HG03108 (cell line): ENCODE measurements at regions not wholly inside any gene's neighbourhood (a gene's known extent, or its start where the extent isn't known, plus 50 kb on each side); places are given as distances from the start of the nearest gene placed in this dataset.

Experiments
- ATAC-seq: cut with Tn5 transposase; IDR thresholded peaks from one replicate; pipeline ENCODE4 v1.9.1; 2021; ENCODE audit warnings: moderate library complexity; ENCODE audit not compliant: unreplicated experiment

- no peak for ATAC-seq
These were observed 210.1 kb downstream of the PCDH7 start for GRCh38 chr4:30930276-30930675.

GRCh38 chr4:30932581-30932980 lies 212.4 kb downstream of the PCDH7 start:
- ATAC-seq = no peak

GRCh38 chr4:30939069-30939468 lies 218.9 kb downstream of the PCDH7 start:
- ATAC-seq = no peak

GRCh38 chr4:30939684-30940083 lies 219.5 kb downstream of the PCDH7 start:
- no peak for ATAC-seq

GRCh38 chr4:30941641-30942040 lies 221.5 kb downstream of the PCDH7 start:
- ATAC-seq = no peak

GRCh38 chr4:30943356-30943755 lies 223.2 kb downstream of the PCDH7 start:
- no peak for ATAC-seq

GRCh38 chr4:30945586-30945985 lies 225.4 kb downstream of the PCDH7 start:
- ATAC-seq = no peak

- no peak for ATAC-seq
These were observed 226.1 kb downstream of the PCDH7 start for GRCh38 chr4:30946288-30946687.

- ATAC-seq = no peak
These were observed 228.5 kb downstream of the PCDH7 start for GRCh38 chr4:30948653-30949052.

GRCh38 chr4:30950737-30951136 lies 230.6 kb downstream of the PCDH7 start:
- ATAC-seq = no peak

GRCh38 chr4:30952526-30953219 lies 232.5 kb downstream of the PCDH7 start:
- ATAC-seq = no peak

- ATAC-seq = no peak
These were observed 233.6 kb downstream of the PCDH7 start for GRCh38 chr4:30953799-30954198.

- ATAC-seq = no peak
These were observed 236.7 kb downstream of the PCDH7 start for GRCh38 chr4:30956916-30957315.

GRCh38 chr4:30957706-30958105 lies 237.5 kb downstream of the PCDH7 start:
- no peak for ATAC-seq

GRCh38 chr4:30959781-30960485 lies 239.8 kb downstream of the PCDH7 start:
- ATAC-seq = no peak

GRCh38 chr4:30962939-30963338 lies 242.8 kb downstream of the PCDH7 start:
- ATAC-seq = no peak

- ATAC-seq = no peak
These were observed 248.8 kb downstream of the PCDH7 start for GRCh38 chr4:30968926-30969325.

- ATAC-seq = no peak
These were observed 252.4 kb downstream of the PCDH7 start for GRCh38 chr4:30972542-30972941.

- no peak for ATAC-seq
These were observed 253.8 kb downstream of the PCDH7 start for GRCh38 chr4:30973993-30974392.

- no peak for ATAC-seq
These were observed 259.2 kb downstream of the PCDH7 start for GRCh38 chr4:30979402-30979801.

GRCh38 chr4:30989508-30989907 lies 269.3 kb downstream of the PCDH7 start:
- no peak for ATAC-seq

- no peak for ATAC-seq
These were observed 276.7 kb downstream of the PCDH7 start for GRCh38 chr4:30996841-30997240.

- ATAC-seq = no peak
These were observed 284.9 kb downstream of the PCDH7 start for GRCh38 chr4:31005037-31005436.
